ENCODE measurements at regions not wholly inside any gene's neighbourhood (a gene's known extent, or its start where the extent isn't known, plus 50 kb on each side); places are given as distances from the start of the nearest gene placed in this dataset.

DNA sequence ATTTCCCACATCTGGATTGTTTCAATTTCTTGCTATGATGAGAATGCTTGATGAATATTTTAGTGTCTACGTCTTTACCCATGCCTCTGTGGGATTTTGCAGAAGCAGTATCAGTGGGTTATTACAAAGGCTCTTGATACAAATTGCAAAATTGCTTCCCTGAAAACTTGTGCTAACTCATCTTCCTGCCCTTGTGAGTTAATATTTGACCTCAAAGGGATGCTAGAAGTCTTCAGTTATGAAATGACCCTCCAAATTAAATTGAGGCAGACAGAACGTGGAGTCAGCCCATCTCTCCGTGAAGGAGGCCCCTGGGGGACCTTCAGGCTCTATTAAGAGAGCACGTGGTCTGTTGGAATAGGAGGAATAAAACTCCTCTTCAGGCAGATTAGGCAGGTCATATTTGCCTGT, 239.2 kb upstream of the HS6ST1 start:
- DNase-seq (ENCODE audit: low read depth, low spot score) = no peak
- H3K4me3 ChIP-seq (ENCODE audit: low read depth, low read length) = no peak overlapping the region
- TF ChIP-seq, protein P1, sequence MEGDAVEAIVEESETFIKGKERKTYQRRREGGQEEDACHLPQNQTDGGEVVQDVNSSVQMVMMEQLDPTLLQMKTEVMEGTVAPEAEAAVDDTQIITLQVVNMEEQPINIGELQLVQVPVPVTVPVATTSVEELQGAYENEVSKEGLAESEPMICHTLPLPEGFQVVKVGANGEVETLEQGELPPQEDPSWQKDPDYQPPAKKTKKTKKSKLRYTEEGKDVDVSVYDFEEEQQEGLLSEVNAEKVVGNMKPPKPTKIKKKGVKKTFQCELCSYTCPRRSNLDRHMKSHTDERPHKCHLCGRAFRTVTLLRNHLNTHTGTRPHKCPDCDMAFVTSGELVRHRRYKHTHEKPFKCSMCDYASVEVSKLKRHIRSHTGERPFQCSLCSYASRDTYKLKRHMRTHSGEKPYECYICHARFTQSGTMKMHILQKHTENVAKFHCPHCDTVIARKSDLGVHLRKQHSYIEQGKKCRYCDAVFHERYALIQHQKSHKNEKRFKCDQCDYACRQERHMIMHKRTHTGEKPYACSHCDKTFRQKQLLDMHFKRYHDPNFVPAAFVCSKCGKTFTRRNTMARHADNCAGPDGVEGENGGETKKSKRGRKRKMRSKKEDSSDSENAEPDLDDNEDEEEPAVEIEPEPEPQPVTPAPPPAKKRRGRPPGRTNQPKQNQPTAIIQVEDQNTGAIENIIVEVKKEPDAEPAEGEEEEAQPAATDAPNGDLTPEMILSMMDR (IDR thresholded peaks at IDR 0.05; ENCODE audit: low read depth, low read length) = no peak
- in situ Hi-C loops (cut with HindIII; ENCODE audit: low sequenced_read_pairs) = no loop called here

DNA sequence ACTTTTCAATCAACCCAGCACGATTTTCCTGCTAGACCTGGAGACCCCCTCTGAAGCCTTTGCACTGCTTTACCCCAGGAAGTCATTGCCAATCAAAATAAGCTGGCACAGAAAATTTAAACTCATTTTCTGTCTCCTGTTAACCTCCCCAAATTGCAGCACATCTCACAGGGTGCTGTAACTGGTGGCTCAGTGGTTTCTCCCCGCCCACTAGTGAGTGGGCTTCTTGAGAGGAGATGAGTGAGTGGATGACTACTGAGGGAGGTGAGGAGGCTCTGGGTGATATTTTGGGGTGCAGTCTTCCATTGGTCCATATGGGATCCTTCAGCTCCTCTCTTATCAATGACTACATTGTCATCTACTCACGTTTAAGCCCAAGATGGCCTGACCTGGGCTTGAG, 239.8 kb upstream of the HS6ST1 start:
- H3K4me3 ChIP-seq (ENCODE audit: low read depth, low read length) = no peak overlapping the region
- in situ Hi-C loops (cut with HindIII; ENCODE audit: low sequenced_read_pairs) = no loop called here
- TF ChIP-seq, protein P1 (IDR thresholded peaks at IDR 0.05; ENCODE audit: low read depth, low read length) = no peak
- DNase-seq (ENCODE audit: low read depth, low spot score) = no peak

DNA sequence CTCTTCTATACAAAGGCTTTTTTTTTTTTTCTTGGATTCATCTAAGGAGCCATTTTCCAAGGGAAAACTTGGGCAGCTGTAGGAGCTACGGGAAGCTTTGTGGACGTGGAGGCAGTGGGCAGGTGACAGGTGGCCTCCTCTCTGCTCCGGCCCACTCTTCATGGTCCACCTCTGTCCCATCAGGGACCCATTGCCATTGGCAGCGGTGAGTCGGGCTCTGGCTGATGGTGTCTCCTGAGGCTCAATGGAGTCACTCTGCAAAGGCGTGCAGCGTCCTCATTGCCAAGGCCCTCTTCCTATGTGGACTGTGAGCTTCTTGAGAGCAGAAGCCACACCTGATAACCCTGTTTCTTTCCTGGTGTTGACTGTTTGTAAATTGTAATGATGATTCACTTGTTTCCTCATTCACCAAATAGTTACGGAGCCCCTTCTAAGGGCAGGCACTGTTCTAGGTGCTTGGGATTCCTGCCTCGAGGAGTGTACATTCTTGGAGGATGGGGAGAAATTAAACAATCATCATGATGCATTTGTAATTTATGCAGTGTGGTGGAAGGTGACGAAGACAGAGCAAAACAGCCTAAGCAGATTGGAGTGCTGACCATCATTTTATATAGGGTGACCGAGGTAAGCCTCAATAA, 240.3 kb upstream of the HS6ST1 start:
- TF ChIP-seq, protein P1 (IDR thresholded peaks at IDR 0.05; ENCODE audit: low read depth, low read length) = no peak
- no peak overlapping the region for H3K4me3 ChIP-seq (ENCODE audit: low read depth, low read length)
- in situ Hi-C loops (cut with HindIII; ENCODE audit: low sequenced_read_pairs) = no loop called here
- no peak for DNase-seq (ENCODE audit: low read depth, low spot score)

DNA sequence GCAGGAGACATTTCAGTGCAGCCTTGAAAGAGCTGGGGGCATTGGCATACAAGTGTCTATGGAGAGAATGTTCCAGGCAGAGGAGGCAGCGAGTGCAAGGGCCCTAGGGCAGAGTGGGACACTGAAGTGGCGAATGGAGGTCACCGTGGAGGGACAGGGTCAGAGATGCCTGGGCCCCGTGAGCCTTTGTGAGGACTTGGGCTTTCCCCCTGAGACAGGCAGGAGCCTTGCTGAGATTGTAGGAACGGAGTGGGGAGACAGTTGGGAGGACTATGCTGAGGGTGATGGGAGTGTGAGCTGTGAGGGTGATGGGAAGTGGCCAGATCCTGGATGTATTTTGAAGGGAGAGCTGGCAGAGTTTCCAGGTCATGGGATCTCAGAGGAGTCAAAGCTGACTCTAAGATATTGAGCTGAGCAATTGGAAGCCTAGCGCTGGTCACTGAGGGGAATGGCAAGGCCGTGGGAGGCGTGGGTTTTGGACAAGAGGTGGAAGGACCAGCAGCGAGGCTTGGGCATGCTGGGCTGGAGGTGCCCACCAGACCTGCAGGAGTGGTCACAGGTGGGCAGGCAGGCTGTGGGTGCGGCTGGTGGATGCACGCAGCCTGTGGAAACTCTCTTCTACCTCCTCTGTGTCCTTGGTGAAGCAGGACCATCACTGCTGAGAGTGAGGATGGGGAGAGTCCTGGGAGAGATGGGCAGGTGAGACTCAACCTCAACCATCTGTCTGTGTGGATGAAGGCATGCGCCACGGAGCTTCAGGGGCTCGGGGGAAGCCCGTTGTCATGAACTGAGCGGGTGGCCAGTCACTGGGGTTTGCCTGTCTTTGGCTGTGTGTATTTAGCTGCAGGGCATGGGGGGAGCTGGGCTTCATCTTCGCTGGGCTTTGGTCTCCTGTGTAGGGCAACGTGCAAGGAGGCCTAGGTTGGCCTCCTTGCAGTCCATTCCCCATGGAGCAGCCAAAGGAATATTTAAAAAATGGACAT, 241.2 kb upstream of the HS6ST1 start:
- DNase-seq (ENCODE audit: low read depth, low spot score) = no peak
- TF ChIP-seq, protein P1 (IDR thresholded peaks at IDR 0.05; ENCODE audit: low read depth, low read length) = no peak
- in situ Hi-C loops (cut with HindIII; ENCODE audit: low sequenced_read_pairs) = no loop called here
- H3K4me3 ChIP-seq (ENCODE audit: low read depth, low read length) = no peak overlapping the region

DNA sequence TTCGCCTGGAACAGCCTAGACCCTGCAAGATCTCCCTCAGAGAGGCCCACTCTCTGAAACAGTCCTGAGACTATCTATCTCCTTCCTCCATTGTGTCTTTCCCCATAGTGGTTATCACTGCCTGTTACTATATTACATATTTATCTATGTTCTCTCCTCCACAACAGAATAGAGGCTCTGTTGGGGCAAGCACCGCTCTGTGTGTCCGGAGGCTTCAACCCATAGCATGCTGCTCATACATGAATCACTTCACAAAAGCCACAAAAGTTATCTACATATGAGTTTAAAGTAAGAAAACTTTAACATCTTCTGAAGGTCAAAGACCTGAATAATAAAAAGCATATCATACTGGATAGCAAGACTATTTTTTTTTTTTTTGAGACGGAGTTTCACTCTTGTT, 242.1 kb upstream of the HS6ST1 start:
- in situ Hi-C loops (cut with HindIII; ENCODE audit: low sequenced_read_pairs) = no loop called here
- no peak overlapping the region for H3K4me3 ChIP-seq (ENCODE audit: low read depth, low read length)
- no peak for DNase-seq (ENCODE audit: low read depth, low spot score)
- TF ChIP-seq, protein P1 (IDR thresholded peaks at IDR 0.05; ENCODE audit: low read depth, low read length) = no peak

DNA sequence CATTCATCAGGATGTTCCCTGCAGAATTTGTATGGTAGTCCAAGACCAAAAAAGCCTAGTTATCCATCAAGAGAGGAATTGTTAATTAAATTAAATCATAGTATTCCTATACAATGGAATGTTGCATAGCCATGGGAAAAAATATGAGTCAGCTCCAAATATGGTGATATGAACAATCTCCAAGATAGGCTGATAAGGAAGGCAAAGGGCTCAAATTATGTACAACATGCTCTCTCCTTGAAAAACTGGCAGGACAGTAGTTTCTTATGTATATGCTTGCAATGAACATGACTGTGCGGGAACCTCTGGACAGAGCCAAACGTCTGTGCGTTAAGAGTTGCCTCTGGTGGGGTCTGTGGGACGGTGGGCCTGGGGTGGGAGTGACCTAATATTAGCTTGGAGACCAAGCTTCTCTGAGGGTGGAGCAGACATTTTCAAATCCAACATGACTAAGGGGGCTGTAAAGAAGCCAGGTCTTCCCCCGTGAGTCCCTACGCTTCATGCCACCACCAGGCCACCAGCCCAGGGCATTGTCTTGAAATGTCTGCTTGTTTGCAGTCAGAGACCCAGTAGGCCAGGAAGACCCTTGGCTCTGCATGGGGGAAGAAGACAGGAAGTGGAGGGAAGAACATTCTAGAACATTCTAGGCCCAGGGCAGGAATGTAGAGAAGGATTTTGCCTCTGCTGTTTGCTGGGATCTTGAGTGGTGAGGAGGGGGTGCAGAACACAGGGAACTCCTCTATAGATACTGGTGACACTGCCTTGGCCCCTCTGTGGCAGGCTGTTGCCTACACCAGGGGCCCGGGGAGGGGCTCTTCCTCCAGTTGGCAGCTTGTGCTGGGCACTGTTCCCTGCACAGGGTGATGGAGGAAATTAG, 244.0 kb upstream of the HS6ST1 start:
- no peak overlapping the region for H3K4me3 ChIP-seq (ENCODE audit: low read depth, low read length)
- TF ChIP-seq, protein P1 (IDR thresholded peaks at IDR 0.05; ENCODE audit: low read depth, low read length) = no peak
- no peak for DNase-seq (ENCODE audit: low read depth, low spot score)
- in situ Hi-C loops (cut with HindIII; ENCODE audit: low sequenced_read_pairs) = no loop called here
